HT1080 (cell line): ENCODE measurements at regions not wholly inside any gene's neighbourhood (a gene's known extent, or its start where the extent isn't known, plus 50 kb on each side); places are given as distances from the start of the nearest gene placed in this dataset.
A peak's percentile ranks its signal among the peaks of the same experiment; 100 is the strongest.

ENCODE experiments used
- DNase-seq: peaks from one replicate; pipeline ENCODE4 v3.0.0-alpha.2; 2015; ENCODE audit warnings: low read depth

DNA sequence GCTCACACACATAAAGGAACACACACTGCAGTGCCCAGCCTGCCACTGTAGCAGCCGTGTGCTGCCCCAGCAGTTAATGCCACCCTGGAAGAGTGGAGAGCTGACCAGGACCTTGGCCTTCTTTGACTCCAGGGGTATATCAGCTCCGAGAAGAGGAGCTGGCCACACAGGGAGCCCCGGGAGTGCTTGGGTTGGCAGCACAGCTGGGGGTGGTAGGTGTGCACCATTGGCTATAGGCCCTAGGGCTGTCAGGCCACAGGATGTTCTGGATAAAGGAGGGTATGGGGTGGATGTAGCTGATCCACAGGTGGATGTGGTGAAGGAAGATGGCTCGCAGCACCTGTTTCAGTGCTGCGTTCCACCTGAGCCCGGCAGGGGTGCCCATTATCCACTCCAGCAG is 640.5 kb downstream of the PLPP3 start:
- DNase-seq, result no peak

DNA sequence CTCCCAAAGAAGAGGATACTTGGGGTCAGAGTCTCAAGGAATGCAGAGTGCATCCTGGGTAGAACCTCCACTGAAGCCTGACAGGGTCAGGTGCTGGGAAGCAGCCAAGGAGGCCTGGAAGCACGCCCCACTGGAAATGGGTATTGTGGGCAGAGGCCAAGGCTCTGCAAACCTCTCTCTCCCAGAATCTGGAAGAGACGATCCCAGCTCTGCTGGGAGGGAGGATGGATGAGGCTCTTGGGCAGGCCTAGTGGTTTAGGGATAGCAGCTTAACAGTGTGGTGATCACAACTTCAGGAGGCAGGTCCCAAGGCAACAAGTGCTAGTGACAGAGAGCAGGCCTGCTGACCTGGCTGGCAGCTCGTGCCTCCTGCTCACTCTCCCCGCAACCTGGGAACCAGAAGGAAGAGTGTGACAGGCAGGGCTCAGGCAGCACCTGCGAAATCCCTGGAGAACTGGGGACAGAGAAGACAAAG is 641.0 kb downstream of the PLPP3 start:
- DNase-seq, result no peak

DNA sequence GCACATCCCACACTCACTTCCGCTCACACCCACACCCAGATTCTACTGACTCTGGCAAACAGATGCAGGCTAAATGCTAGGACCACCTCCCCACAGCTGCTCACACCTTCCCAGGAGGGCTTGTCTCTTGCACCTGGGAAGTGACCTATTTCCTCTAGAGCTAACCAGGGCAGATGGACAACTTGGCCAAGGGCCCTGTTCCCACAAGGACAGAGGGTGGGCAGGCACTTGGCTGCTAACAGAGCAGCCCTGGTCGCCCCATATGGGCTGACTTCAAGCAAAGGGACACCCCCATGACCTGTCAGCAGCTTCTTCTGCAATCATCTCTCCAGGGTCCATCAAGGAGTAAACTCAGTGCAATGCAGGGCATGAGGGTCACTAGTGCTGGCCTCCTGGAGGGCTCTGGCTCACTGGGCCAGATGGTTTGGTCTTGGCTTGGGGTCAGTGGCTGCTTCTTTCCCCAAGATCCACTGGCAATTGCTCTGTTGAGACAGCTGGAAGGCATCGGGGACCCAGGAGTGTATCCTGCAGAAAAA is 641.5 kb downstream of the PLPP3 start:
- DNase-seq, result no peak

DNA sequence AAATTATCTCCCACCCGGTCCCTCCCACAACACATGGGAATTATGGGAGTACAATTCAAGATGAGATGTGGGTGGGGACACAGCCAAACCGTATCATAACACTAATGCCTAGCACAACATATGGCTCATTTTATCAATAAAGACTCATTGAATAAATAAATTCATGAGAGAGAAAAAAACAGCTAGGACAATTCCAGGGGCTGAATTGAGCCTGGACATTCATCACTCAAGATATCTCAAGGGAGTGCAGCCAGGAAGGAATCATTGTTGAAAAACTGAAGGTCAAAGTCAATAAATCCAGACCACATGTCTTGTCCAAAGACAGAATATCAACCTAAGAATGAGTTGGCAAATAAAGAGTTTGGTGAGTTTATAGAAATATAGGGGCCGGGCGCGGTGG is 644.1 kb downstream of the PLPP3 start:
- DNase-seq, result no peak

DNA sequence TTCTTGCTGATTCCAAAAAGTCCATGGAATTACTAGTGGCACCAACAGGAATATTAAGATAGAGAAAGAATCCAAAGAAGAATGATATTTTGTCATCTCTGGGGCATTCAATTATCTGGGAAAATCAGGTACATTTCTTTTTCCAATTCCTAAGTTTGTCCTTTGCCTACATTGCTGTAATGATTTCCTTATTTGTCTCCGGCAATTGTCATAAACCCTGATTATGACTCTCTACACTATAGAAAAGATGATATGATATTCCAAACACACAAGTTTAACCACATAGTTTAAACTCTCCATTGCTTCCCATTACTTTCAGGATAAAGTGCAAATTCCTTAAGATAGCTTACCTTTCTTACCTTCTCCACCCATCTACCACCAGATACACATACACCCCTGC is 647.0 kb downstream of the PLPP3 start:
- no peak for DNase-seq

DNA sequence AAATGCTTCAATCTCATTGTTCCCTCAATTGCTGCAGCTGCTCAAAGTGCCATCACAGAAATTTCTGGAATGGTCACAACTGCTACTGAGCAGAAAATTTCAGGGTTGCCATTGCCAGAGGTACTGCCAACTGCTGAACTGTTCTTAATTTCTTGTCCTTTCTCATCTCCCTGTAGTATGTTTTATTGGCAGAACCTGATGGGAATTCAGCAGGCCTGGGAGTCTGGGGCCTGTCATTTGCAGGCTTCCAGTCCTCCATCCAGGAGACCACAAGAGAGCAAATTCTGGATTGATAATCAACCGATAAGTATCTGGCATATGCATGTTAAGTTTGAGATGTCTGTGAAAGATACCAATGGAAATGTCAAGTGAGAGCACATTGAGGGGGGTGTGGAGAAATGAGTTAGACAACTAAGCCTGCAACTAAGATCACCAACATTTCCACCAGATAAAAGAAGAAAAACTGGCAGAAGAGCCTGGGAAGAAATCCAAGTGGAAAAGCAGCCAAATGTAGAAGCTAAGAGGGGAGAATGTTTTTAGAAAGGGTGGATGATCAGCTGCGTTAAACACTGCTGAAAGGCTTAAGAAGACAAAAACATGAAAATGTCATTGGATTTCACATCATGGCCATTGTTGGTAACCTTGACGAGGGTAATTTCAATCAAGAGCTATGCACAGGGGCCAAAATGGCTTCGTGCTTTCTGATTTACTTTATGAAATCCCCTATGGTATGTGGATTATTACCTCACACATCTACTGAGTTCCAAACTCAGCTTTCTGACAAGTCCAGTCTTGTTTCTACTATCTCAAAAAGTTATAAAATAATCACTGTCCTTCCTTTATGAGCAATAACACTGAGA is 648.1 kb downstream of the PLPP3 start:
- DNase-seq, result no peak

DNA sequence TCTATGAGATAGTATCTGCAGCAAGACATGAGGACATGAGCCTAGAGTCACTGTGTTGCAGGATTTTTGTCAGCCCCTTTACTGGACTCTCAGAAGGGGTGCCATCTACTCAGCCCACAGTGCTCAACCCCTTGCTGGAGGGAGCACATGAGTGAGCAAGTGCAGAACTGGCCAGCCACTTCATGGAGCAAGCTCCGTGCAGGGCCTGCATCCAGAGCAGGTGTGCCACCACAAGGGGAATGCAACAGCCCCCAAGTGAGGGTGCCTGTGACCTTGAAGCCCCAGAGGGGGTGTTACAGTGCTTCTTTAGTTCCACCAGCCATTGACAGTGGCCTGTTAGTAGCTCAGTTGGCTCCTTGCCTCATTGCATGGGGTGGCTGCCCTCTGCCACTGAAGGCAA is 649.7 kb downstream of the PLPP3 start:
- DNase-seq, result no peak

DNA sequence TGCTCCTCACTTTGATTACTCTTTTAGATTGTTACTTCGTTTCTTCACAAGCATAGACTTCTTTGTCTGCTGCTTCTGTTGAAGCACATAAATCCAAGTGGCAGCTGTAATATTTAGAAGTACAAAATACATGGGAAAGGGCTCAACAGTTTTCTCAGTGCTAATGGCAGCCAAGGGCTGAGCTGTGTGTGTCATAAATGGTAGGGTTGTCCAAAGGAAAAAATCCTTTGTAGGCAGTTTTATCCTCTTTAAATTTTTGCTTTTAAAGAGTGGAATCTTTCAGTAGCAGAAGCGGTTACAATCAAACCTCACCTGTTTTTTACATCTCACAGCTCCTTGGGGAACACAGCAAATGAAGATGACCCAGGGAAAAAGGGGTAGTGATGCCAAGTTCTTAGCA is 650.8 kb downstream of the PLPP3 start:
- DNase-seq, result no peak

DNA sequence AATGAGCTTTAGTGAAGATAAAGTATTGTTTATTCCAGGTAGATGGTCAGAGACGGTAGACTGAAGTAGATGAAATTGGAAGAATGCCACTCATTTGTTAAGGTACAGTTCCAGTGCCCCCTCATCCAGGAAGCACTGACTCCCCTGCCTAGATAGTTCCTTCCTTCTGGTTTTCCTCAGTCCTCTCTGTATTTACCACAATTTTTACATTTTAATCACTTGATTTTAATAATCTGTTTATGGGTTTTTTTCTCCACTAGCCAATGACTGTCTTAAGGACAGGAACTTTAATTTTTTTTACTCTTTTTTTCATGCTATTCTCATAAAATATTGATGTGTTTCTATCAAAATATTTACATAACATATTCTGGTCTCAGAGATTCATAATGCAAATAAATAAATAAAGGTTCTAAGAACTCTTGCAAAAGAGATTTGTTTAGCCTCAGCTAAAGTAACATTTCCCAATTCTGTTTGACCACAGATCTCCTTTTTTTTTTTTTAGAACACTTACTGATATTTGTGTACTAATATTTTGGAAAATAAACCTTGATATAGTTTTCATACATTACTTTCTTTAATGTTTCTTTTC is 651.6 kb downstream of the PLPP3 start:
- DNase-seq, result no peak

DNA sequence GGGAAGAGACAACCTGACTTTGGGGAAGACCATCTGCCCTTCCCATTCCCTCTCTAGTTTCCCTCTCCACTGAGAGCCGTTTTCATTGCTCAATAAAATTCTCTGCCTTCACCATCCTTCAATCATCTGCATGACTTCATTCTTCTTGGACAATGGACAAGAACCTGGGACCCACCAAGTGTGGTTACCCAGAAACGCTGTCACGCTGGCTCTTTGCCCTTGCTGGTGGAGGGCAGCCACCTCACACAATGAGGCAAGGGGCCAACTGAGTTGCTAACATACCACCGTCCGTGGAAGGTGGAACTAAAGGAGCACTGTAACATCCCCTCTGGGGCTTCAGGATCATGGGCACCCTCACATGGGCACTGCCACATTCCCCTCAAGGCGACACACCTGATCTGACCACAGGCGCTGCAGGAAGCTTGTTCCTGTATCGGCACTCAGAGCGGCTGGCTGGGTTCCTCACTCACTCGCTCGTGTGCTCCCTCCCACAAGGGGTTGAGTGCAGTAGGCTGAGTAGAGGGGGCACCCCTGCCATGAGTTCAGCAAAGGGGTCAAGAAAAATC is 652.4 kb downstream of the PLPP3 start:
- DNase-seq, result no peak

DNA sequence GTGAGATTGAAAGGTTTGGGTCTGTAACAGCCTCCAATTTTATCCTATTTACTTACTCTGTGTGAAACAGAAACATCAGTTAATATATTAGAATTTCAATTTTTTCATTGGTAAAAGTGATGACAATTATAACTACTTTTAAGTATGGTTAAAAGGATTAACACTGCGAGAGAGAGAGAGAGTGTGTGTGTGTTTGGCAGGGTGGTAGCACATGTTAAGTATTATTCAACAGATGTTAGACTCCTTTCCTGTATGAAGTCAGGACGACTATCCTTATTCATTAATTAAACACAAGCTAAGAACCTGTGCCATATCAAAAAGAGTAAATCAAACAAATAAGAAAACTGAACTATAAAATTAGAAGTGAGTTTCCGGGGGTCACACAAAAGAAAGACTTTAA is 662.5 kb downstream of the PLPP3 start:
- no peak for DNase-seq

DNA sequence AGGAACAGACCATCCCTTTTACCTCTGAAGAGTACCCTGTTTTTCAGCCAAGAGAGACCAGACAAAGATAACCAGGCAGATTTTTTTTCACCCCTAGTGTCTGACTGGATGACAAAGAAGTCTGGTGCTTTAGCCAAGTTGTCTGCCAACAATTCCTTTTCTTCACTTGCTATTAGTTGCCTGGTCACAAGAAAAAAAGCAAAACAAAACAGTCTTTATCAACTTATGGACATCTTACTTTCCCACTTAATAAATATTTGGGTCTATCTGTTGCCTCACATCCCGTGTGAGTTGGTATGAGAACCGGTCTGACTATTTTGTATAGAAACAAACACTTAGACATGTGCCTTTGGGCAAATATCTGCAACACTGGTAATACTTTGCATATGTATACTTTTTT is 662.9 kb downstream of the PLPP3 start:
- DNase-seq, result no peak

DNA sequence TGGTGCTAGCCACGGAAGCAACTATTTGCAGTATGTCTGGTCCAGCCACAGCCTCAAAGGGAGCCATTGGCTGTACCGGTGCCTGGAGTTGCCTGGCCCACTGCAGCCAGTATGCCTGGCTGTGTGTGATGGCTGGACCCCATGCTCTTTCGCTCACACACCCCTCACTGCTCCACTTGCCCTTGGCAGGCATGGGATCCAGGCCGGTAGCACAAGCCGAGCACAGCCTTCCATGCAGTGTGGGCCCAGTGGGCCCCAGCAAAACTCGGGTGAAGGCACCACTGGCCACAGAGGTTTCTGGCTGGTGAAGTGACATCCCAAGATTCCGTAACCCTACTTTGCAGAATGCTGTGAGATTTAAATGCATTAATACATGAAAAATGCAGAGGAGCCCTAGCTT is 665.8 kb downstream of the PLPP3 start:
- no peak for DNase-seq

DNA sequence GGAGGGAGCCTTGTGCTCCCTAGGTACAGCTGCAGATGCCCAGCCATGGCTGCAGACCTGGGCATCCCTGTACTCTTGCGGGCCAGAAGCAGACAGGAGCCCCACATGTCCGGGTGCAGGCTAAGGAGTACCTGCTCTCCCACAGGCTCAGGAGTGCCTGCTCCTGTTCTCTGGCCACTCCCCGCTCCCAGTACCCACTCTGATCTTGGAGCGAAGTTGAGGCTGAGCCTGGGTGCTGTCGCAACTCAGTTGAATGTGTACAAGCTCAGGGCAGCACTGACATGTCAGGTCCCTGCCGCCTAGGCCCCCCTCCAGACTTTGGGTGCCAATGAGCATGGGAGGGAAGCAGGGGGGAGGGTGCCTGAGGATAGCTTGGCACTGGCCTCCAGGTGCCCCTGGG is 666.9 kb downstream of the PLPP3 start:
- DNase-seq, result no peak

DNA sequence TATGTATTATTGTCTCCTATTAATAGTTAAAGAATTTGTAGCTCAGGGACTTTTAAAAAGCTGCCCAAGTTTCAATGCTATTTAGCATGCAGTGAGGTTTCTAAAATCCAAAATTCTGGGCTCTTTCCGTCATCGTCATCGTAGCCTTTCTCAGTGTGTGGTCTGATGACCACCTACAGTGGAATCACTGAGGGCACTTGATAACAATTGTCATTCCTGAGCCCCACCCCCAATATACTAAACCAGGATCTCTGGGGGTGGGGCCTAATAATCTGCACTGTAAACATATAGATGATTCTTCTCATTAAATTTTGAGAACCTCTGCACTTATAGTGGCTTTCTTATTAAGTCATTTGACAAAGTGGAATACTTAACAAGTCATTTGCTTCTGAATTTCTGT is 674.8 kb downstream of the PLPP3 start:
- no peak for DNase-seq

DNA sequence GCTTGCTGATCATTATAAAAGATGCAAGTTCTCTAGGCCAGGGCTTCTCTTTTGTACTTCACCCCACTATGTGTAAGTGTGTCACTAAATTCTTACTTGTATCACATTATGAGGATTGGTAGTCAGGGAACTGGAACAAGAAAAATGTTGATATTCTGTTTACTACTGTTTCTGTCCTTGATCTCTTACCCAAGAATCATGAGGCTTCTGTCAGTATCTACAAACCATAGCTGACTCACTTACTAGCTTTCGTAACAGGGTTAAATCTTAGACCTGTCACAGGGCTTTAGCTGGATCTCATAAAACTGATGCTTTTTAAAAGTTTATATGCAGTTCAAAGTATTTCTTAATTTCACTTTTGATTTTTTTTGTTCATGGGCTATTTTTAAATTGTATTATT is 681.2 kb downstream of the PLPP3 start:
- DNase-seq, result peak; percentile 20

DNA sequence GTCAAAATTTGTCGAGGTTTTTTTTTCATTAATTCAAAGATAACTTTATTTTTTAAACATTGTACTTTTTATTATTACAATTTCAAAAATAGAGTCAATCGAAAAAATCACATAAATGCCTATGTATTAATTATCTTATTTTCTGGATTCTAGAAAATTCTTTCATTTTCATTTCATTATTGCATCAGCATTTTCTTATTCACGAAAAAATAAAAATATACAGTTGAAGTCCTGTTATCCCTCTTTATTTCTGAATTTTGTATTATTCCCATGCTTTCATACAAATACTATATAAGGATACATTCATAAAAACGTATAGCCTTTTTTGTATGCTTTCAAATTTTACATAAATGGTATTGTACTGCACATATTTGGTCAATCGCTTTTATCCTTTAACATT is 681.0 kb upstream of the USP24 start:
- DNase-seq, result no peak

DNA sequence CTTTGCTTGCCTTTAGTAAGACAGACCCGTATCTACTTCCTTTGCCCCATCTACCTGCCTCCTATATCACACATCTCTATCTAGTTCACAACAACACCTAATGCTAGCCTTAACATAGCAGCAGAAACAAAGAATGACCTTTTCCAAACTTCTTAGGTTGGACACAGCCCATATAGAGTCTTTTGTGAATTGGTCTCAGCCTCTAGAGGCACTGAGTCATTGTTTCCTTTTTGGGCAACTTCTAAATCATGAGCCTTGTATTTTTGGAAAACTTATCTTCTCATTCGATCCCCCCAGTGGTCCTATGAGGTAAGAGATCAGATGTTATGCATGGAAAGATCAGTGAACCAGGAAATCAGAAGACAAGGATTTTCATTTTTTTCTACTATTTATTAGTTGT is 679.4 kb upstream of the USP24 start:
- DNase-seq, result peak; percentile 23

DNA sequence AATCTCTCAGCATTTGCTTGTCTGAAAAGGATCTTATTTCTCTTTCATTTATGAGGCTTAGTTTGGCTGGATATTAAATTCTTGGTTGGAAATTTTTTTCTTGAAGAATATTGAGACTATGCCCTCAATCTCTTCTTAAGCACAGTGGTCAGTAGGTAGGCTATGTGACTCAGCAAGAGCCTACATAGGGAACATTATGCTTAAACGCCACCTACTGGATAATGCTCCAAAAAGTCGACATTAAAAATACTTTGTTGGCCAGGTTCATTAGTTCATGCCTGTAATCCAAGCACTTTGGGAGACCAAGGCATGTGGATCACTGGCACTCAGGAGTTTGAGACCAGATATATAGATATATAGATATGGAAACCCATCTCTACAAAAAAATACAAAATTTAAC is 678.0 kb upstream of the USP24 start:
- DNase-seq, result peak; percentile 68

DNA sequence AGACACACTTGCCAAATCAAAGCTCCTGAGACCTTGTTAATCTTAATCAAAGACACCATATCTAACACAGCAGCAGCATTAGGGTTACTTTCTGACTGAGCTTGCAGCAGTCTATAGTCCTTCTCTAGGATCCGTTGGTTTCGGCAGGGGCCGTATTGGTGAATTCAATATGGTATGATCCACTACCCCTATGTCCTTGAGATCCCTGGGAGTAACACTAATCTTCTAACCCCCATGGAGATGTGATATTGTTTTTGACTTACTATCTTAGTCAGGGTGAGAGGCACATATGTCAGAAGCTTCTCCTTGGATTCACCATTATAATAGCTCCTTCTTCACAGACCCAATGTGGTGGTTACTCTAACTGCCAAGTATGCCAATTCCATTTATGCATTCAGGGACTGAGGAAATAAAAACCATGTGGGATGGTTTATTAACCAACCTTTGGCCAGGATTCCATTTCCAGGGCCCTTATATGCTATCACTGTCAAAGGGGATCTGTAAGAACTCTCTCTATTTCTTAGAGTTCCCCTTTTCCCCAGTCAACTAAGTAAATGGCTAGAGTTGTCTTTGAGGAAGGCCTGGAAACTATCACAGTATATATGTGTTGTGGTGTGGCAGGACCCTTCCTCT is 673.6 kb upstream of the USP24 start:
- DNase-seq, result no peak

DNA sequence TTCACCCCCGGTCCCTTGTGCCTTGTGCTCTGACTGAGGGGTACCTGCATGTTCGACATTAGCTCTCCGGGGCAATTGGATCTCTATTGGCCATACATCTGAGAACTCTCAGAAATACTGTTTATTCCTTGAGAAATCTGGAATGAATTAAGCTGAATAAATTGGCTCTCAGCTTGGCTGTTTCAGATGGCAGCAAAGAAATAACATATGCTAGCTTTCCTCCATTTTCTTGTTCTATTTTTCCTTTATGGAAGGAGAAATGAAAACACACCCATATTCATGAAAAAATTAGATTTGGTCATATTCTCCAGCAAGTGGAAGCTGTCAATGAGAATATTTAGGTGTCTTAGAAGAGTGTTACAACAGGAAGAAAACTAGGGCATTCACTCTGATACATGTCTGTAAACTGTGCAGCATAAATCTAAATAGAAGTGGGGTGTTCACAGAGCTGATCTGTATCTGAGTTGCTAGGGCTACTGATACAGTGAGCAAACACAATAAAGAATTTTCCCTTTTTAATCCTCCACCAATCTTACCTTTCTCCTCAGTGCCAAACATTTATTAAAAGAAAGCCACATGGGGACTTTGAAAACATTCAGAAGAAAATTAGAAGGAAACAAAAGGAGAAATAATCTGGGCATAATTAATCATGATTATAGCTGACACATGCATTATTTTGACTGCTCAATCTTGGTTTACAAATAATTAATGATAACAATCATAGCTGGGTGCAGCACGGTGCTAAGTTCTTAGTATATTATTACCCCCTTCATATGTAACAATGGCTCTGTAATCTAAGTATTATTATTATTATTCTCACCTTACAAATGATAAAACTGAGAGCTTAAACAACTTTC is 671.9 kb upstream of the USP24 start:
- no peak for DNase-seq
